Breast epithelium (tissue), 4 donors: ENCODE measurements at regions not wholly inside any gene's neighbourhood (a gene's known extent, or its start where the extent isn't known, plus 50 kb on each side); places are given as distances from the start of the nearest gene placed in this dataset.

Experiments
- DNase-seq, 2 donors: peaks; one replicate each; pipeline ENCODE4 v3.0.0-alpha.2; 2019; ENCODE audit warnings: low spot score in 2 of 2
- H3K27ac ChIP-seq, 2 donors: fragments of 200-600 bp; sonication (generic) in 1 of 2; one replicate each; pipeline ENCODE4 v1.5.1; 2016 to 2019; ENCODE audit warnings: mild to moderate bottlenecking in 1 of 2
- H3K27me3 ChIP-seq, 2 donors: fragments of 200-600 bp; sonication (generic) in 1 of 2; one replicate each; pipeline versions ENCODE4 v1.5.1 to v1.6.0; 2017 to 2019; ENCODE audit warnings: control low read depth in 1 of 2, mild to moderate bottlenecking in 1 of 2
- H3K36me3 ChIP-seq: fragments of 200-600 bp; one replicate; pipeline ENCODE4 v1.5.1; 2019
- H3K4me1 ChIP-seq, 2 donors: fragments of 200-600 bp; sonication (generic); one replicate each; pipeline ENCODE4 v1.5.1; 2016 to 2019; ENCODE audit warnings: control low read depth in 1 of 2
- H3K4me3 ChIP-seq, 3 donors: fragments of 200-600 bp; sonication (generic); 1 replicate in 2 of 3; 2 replicates in 1 of 3; pipeline ENCODE4 v1.5.1; 2016 to 2019; ENCODE audit warnings: mild to moderate bottlenecking in 3 of 3, moderate library complexity in 2 of 3
- H3K9me3 ChIP-seq, 2 donors: fragments of 200-600 bp; sonication (generic) in 1 of 2; one replicate each; pipeline ENCODE4 v1.5.1; 2016 to 2019; ENCODE audit warnings: control low read depth in 1 of 2
- POLR2A ChIP-seq: fragments of 450-650 bp; IDR thresholded peaks from one replicate; pipeline ENCODE4 v1.6.1; 2016; ENCODE audit warnings: antibody characterized with exemption, mild to moderate bottlenecking, moderate library complexity
- POLR2AphosphoS5 ChIP-seq, 3 donors: sonication (generic); formaldehyde crosslinking; IDR thresholded peaks; one replicate each; pipeline ENCODE4 v1.6.1; 2017; ENCODE audit warnings: antibody characterized with exemption in 3 of 3
- intact Hi-C: fragments of 100-400 bp; cut with DNase I; formaldehyde crosslinking; loops from one replicate; pipeline ENCODE4 v1.15.1; 2023; ENCODE audit warnings: low total_unique reads
- TF ChIP-seq, protein P1 (sequence below), 3 donors: fragments of 450-650 bp; IDR thresholded peaks; one replicate each; pipeline ENCODE4 v1.5.1; 2016 to 2017; ENCODE audit warnings: antibody characterized with exemption in 3 of 3, mild to moderate bottlenecking in 3 of 3, moderate library complexity in 3 of 3

DNA sequence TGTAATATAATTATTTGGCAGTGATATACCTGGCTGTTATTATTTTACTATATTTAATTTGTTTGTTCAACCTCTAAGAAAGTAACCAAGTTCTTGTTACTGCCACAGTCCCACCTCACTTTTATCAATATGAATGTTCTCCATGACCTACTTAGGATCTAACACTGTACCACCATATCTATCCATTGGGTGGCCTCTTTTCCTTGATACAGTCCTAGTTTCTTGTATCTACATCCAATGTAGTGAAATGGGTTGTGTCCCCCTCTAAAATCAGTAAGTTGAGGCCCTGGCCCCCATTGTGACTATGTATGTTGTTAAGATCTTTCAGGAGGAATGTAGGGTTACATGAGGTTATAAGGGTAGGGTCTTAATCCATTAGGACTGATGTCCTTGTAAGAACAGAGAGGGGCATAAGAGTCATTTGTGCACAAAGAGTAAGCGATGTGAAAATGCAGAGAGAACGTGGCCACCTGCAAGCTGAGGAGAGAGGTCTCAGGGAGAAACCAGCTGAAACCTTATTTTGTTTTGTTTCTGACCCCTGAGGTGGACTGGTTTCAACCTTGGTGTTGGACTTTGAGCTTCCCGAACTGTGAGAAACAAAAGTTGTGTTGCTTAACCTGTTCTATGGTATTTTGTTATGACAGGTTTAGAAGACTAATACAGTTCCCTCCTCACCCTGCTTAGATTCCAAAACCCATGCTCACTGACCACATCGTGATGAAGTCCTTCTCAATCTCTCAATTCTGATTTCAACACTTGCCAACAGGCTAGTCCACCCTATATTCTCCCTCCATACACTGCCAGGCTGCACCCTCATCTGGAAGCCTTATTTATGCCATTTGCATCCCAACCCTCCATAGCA, 387.3 kb upstream of the EPHA7 start:
- intact Hi-C loops = no loop called here
- Histone ChIP-seq H3K4me1 (no peaks in the 10 kb centered on the region), H3K36me3 (no peaks in the 10 kb centered on the region), H3K4me3 (no peak overlapping the region), H3K27me3 (no peaks in the 10 kb centered on the region), H3K9me3 (peaks cover 0 to 8% of the 10 kb centered on the region in 2 donors), H3K27ac (no peak overlapping the region)
- no peak for DNase-seq
- TF ChIP-seq, protein P1, sequence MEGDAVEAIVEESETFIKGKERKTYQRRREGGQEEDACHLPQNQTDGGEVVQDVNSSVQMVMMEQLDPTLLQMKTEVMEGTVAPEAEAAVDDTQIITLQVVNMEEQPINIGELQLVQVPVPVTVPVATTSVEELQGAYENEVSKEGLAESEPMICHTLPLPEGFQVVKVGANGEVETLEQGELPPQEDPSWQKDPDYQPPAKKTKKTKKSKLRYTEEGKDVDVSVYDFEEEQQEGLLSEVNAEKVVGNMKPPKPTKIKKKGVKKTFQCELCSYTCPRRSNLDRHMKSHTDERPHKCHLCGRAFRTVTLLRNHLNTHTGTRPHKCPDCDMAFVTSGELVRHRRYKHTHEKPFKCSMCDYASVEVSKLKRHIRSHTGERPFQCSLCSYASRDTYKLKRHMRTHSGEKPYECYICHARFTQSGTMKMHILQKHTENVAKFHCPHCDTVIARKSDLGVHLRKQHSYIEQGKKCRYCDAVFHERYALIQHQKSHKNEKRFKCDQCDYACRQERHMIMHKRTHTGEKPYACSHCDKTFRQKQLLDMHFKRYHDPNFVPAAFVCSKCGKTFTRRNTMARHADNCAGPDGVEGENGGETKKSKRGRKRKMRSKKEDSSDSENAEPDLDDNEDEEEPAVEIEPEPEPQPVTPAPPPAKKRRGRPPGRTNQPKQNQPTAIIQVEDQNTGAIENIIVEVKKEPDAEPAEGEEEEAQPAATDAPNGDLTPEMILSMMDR (IDR thresholded peaks at IDR 0.05) = no peak
- no peak for TF ChIP-seq POLR2A

DNA sequence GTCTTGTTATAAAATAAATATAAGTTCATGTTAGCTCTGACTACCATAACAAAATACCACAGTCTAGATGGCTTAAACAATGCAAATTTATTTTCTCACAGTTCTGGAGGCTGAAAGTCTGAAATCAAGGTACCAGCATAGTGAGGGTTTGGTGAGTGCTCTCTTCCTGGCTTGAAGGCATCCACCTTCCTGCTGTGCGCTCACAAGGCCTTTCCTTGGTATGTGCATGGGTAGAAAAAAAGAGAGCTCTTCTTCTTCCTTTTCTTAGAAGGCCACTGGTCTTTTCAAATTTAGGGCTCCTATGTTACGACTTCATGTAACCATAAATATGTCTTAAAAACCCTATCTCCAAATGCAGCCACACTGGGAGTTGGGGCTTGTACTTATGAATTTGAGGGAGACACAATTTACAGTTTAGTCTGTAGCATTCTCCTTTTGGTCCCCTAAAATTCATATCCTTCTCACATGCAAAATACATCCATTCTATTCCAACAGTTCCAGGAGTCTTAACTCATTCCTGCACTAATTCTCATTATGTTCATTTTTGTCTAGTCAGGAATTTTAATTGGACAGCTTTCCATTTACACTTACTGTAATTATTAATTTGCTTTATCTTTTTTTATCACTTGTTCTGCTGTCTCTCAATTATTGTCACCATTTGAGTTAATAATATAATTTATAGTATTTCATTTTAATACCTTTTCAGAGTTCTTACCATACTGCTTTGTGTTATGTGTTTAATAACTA, 381.9 kb upstream of the EPHA7 start:
- H3K27me3 ChIP-seq = no peaks in the 10 kb centered on the region
- intact Hi-C loops = no loop called here
- H3K27ac ChIP-seq = no peak overlapping the region
- no peak for TF ChIP-seq POLR2A
- TF ChIP-seq, protein P1 (IDR thresholded peaks at IDR 0.05) = no peak
- no peaks in the 10 kb centered on the region for H3K36me3 ChIP-seq
- DNase-seq = no peak
- H3K9me3 ChIP-seq = no peaks in the 10 kb centered on the region
- no peaks in the 10 kb centered on the region for H3K4me1 ChIP-seq
- no peak overlapping the region for H3K4me3 ChIP-seq

DNA sequence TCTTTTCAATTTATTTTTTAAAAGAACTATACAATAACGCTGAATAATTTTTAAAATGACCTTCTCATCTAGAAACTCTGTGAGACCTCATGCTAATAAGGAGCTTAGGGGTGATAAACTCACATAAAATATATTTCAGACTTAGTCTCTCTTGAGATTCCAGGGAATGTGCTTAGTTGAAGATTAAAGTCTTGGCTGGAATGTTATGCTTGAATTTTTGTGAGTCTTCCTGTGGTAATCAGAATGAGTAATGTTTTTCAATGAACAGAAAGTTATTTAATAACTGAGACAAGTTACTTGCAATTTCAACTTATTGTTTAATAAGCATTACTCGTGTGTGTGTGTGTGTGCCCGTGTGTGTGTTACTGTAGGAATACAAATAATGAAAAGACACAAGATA, 379.9 kb upstream of the EPHA7 start:
- intact Hi-C loops = no loop called here
- no peak overlapping the region for H3K4me3 ChIP-seq
- no peaks in the 10 kb centered on the region for H3K4me1 ChIP-seq
- no peaks in the 10 kb centered on the region for H3K9me3 ChIP-seq
- H3K27ac ChIP-seq = no peak overlapping the region
- TF ChIP-seq POLR2A = no peak
- TF ChIP-seq, protein P1 (IDR thresholded peaks at IDR 0.05) = no peak
- no peak for TF ChIP-seq POLR2AphosphoS5 (IDR thresholded peaks at IDR 0.05)
- DNase-seq = no peak
- no peaks in the 10 kb centered on the region for H3K27me3 ChIP-seq
- no peaks in the 10 kb centered on the region for H3K36me3 ChIP-seq

DNA sequence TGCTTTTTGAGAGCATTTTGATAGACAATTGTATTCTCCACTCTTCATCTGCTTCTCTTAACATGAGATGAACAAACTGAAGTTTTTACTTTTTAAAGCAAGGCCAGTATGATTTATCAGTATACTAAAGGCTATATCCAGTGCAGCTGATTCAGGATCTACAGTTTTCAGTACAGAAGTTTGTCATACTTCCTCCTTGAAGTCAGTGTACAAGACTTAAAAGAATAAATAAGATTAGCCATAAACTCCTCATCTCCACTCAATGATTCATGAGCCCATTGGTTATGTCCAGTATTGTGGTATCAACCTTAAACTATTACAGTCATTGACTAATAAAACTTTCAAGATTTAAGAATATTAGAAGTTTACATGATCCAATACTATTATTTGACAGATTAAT, 374.8 kb upstream of the EPHA7 start:
- no peaks in the 10 kb centered on the region for H3K27me3 ChIP-seq
- no peak for TF ChIP-seq POLR2A
- TF ChIP-seq POLR2AphosphoS5 (IDR thresholded peaks at IDR 0.05) = no peak
- TF ChIP-seq, protein P1 (IDR thresholded peaks at IDR 0.05) = no peak
- H3K9me3 ChIP-seq = no peaks in the 10 kb centered on the region
- intact Hi-C loops = no loop called here
- H3K4me3 ChIP-seq = no peak overlapping the region
- no peak for DNase-seq
- H3K36me3 ChIP-seq = no peaks in the 10 kb centered on the region
- no peaks in the 10 kb centered on the region for H3K4me1 ChIP-seq
- no peak overlapping the region for H3K27ac ChIP-seq

DNA sequence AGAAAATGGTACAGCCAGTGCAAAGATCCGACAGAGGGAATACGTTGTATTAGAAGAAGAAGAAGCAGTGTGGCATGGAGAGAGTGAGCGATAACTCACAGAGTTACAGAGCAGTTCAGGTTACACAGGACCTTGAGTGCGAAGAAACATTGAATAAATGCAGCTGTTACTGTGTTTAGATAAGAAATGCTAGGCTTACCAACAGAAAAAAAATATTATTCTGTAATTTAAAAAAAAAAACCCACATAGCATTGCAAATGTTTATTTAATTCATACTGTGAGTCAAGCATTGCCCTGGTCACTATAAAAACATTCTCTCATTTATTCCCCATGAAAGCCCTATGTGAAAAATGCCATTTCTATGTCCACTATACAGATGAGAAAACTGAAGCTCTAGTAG, 373.4 kb upstream of the EPHA7 start:
- H3K9me3 ChIP-seq = no peaks in the 10 kb centered on the region
- TF ChIP-seq, protein P1 (IDR thresholded peaks at IDR 0.05) = no peak
- no peak for TF ChIP-seq POLR2A
- no peak for TF ChIP-seq POLR2AphosphoS5 (IDR thresholded peaks at IDR 0.05)
- H3K4me1 ChIP-seq = no peaks in the 10 kb centered on the region
- H3K4me3 ChIP-seq = no peak overlapping the region
- no peaks in the 10 kb centered on the region for H3K36me3 ChIP-seq
- DNase-seq = no peak
- no peaks in the 10 kb centered on the region for H3K27me3 ChIP-seq
- intact Hi-C loops = no loop called here
- H3K27ac ChIP-seq = no peak overlapping the region
